Stimulated activated CD4-positive, alpha-beta T cell treated with anti-CD3 and anti-CD28 coated beads, TNF-alpha, amount 100 ng/mL, for 24 hours (primary cell): ENCODE measurements at regions not wholly inside any gene's neighbourhood (a gene's known extent, or its start where the extent isn't known, plus 50 kb on each side); places are given as distances from the start of the nearest gene placed in this dataset.

Experiments
- DNase-seq, 3 experiments: peaks; one replicate each; pipeline ENCODE4 v3.0.0-alpha.2; 2020; ENCODE audit warnings: low read depth in 3 of 3

- no peak for DNase-seq
These were observed 289.8 kb upstream of the RTL1 start for GRCh38 chr14:101193106-101193844.

GRCh38 chr14:101193845-101194372 lies 290.4 kb upstream of the RTL1 start:
- no peak for DNase-seq

GRCh38 chr14:101194373-101195308 lies 291.1 kb upstream of the RTL1 start:
- no peak for DNase-seq

GRCh38 chr14:101195309-101195901 lies 291.9 kb upstream of the RTL1 start:
- no peak for DNase-seq

- DNase-seq: no peak
These were observed 292.7 kb upstream of the RTL1 start for GRCh38 chr14:101196051-101196712.

GRCh38 chr14:101196795-101197590 lies 293.5 kb upstream of the RTL1 start:
- DNase-seq: no peak

- DNase-seq: no peak
These were observed 294.3 kb upstream of the RTL1 start for GRCh38 chr14:101197595-101198397.

- DNase-seq: no peak
These were observed 295.0 kb upstream of the RTL1 start for GRCh38 chr14:101198398-101199027.

GRCh38 chr14:101199028-101199770 lies 295.7 kb upstream of the RTL1 start:
- no peak for DNase-seq

GRCh38 chr14:101200008-101200649 lies 296.6 kb upstream of the RTL1 start:
- DNase-seq: no peak

- DNase-seq: no peak
These were observed 297.4 kb upstream of the RTL1 start for GRCh38 chr14:101200650-101201516.

- no peak for DNase-seq
These were observed 298.1 kb upstream of the RTL1 start for GRCh38 chr14:101201535-101202151.

- no peak for DNase-seq
These were observed 299.3 kb upstream of the RTL1 start for GRCh38 chr14:101202627-101203404.

- DNase-seq: no peak
These were observed 303.0 kb upstream of the RTL1 start for GRCh38 chr14:101206556-101206955.

GRCh38 chr14:101207041-101207440 lies 303.5 kb upstream of the RTL1 start:
- DNase-seq: no peak

GRCh38 chr14:101207897-101208296 lies 304.4 kb upstream of the RTL1 start:
- DNase-seq: no peak
